Parathyroid adenoma (tissue), 2 donors: ENCODE measurements at regions not wholly inside any gene's neighbourhood (a gene's known extent, or its start where the extent isn't known, plus 50 kb on each side); places are given as distances from the start of the nearest gene placed in this dataset.

Source experiments
- H2AFZ ChIP-seq: fragments of 300-600 bp; sonication (generic); one replicate; pipeline ENCODE4 v1.7.0; 2017; ENCODE audit warnings: antibody characterized with exemption, mild to moderate bottlenecking
- H3K27ac ChIP-seq: fragments of 300-600 bp; sonication (generic); one replicate; pipeline ENCODE4 v1.7.0; 2017
- H3K27me3 ChIP-seq: fragments of 300-600 bp; sonication (generic); one replicate; pipeline ENCODE4 v1.7.0; 2017; ENCODE audit warnings: low read length; ENCODE audit not compliant: control insufficient read depth, insufficient read depth
- H3K36me3 ChIP-seq: fragments of 300-600 bp; sonication (generic); one replicate; pipeline ENCODE4 v1.7.0; 2017; ENCODE audit warnings: low read length; ENCODE audit not compliant: control insufficient read depth, insufficient read depth
- H3K4me1 ChIP-seq: fragments of 300-600 bp; sonication (generic); one replicate; pipeline ENCODE4 v1.7.0; 2017; ENCODE audit warnings: control low read depth
- H3K4me2 ChIP-seq: fragments of 300-600 bp; sonication (generic); one replicate; pipeline ENCODE4 v1.7.0; 2017; ENCODE audit warnings: low read length
- H3K4me3 ChIP-seq: fragments of 300-600 bp; sonication (generic); one replicate; pipeline ENCODE4 v1.7.0; 2017; ENCODE audit warnings: low read depth, low read length
- H3K79me2 ChIP-seq: fragments of 300-600 bp; sonication (generic); one replicate; pipeline ENCODE4 v1.7.0; 2017; ENCODE audit warnings: control low read depth
- H3K9ac ChIP-seq: fragments of 300-600 bp; sonication (generic); one replicate; pipeline ENCODE4 v1.7.0; 2017; ENCODE audit warnings: mild to moderate bottlenecking
- H3K9me3 ChIP-seq: fragments of 300-600 bp; sonication (generic); one replicate; pipeline ENCODE4 v1.7.0; 2017; ENCODE audit warnings: low read length; ENCODE audit not compliant: control insufficient read depth
- TF ChIP-seq, protein P1 (sequence below): fragments of 300-600 bp; sonication (generic); IDR thresholded peaks from one replicate; pipeline ENCODE4 v1.7.0; 2017; ENCODE audit warnings: antibody characterized with exemption, mild to moderate bottlenecking
- donor health status: primary hyperparathyroidism.

DNA sequence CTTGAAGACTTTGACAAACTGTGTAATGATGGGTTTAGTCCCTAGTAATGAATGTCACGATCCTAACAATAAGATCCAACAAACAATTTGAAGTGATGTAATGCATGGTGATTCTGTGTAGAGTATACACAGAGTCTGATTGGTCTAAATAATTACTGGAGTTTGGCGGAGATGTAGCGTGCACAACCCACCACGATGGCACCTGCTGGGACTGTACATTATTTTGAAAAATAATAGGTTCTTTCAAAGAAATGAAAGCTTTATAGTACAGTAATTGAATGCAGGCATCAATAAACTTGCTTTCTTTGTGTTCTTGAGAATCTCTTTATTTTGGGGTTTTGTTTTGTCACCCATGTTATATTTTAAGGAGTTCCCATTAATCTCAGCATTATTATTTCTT lies 902.2 kb upstream of the PCDH7 start:
- Histone ChIP-seq H3K4me1 (no peaks in the 10 kb centered on the region), H3K27me3 (no peaks in the 10 kb centered on the region), H3K9me3 (no peaks in the 10 kb centered on the region), H2AFZ (no peak overlapping the region), H3K36me3 (no peaks in the 10 kb centered on the region), H3K4me2 (no peak overlapping the region), H3K9ac (no peak overlapping the region), H3K4me3 (no peak overlapping the region), H3K27ac (no peak overlapping the region), H3K79me2 (no peaks in the 10 kb centered on the region)
- TF ChIP-seq, protein P1, sequence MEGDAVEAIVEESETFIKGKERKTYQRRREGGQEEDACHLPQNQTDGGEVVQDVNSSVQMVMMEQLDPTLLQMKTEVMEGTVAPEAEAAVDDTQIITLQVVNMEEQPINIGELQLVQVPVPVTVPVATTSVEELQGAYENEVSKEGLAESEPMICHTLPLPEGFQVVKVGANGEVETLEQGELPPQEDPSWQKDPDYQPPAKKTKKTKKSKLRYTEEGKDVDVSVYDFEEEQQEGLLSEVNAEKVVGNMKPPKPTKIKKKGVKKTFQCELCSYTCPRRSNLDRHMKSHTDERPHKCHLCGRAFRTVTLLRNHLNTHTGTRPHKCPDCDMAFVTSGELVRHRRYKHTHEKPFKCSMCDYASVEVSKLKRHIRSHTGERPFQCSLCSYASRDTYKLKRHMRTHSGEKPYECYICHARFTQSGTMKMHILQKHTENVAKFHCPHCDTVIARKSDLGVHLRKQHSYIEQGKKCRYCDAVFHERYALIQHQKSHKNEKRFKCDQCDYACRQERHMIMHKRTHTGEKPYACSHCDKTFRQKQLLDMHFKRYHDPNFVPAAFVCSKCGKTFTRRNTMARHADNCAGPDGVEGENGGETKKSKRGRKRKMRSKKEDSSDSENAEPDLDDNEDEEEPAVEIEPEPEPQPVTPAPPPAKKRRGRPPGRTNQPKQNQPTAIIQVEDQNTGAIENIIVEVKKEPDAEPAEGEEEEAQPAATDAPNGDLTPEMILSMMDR, result no peak

DNA sequence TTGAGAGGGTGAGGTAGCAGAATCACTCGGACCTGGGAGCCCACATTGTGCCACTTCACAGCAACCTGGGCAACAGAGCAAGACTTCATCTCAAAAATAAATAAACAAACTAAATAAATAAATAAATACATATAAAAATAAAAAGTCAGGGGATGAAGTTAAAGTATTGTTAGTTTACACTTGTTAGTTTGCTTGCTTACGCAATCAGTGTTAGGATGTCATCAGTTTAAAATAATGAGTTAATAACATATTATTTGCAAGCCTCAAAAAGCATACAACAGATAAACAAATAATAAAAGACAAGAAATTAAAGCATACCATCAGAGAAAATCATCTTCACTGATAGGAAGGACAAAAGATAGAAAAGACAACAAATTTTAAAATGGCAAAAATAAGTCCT lies 891.1 kb upstream of the PCDH7 start:
- Histone ChIP-seq H3K9ac (no peak overlapping the region), H2AFZ (no peak overlapping the region), H3K27me3 (no peaks in the 10 kb centered on the region), H3K4me3 (no peak overlapping the region), H3K4me2 (no peak overlapping the region), H3K4me1 (no peaks in the 10 kb centered on the region), H3K9me3 (no peaks in the 10 kb centered on the region), H3K36me3 (no peaks in the 10 kb centered on the region), H3K27ac (no peak overlapping the region), H3K79me2 (no peaks in the 10 kb centered on the region)
- TF ChIP-seq, protein P1, result no peak

DNA sequence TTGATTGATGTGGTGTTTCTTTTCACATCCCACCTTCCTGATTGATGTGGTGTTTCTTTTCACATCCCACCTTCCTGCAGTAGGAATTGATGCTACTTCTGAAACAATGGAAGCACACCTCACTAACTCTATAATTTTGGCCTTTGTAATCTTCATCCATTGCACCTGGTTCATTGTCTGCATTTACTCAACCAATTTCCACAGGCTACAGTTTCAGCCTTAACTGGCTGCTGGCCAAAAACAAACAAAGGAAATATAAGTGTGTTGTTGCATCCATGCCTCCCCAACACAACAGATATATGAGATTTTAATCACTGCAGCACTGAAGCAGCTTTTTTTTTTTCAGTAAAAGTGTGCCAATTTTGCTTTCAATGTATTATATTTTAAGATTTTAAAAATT lies 867.6 kb upstream of the PCDH7 start:
- H2AFZ ChIP-seq, result no peak overlapping the region
- H3K9ac ChIP-seq, result no peak overlapping the region
- no peak overlapping the region for H3K27ac ChIP-seq
- H3K79me2 ChIP-seq, result no peaks in the 10 kb centered on the region
- no peaks in the 10 kb centered on the region for H3K4me1 ChIP-seq
- no peak overlapping the region for H3K4me2 ChIP-seq
- no peak overlapping the region for H3K4me3 ChIP-seq
- no peaks in the 10 kb centered on the region for H3K27me3 ChIP-seq
- no peaks in the 10 kb centered on the region for H3K9me3 ChIP-seq
- H3K36me3 ChIP-seq, result no peaks in the 10 kb centered on the region
- TF ChIP-seq, protein P1, result no peak

DNA sequence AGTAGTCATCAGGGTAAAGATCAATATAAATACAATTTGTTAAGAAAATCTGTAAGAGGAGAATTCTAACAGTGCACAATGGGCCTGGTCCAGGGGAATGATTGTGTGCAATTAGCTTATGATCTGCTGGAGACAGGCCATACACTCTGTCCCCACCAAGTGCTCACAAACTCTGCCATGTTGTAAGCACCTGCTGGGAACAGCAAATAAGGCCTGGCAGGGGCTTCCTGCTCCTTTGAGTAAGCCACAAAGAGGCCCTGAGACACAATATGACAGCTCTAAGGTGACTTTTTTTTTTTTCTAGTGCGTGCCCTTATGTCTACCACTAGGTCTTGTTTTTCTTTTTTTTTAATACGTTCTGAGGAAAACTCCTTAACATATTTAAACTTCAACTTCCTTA lies 866.3 kb upstream of the PCDH7 start:
- Histone ChIP-seq H3K9me3 (no peaks in the 10 kb centered on the region), H3K4me1 (no peaks in the 10 kb centered on the region), H3K27me3 (no peaks in the 10 kb centered on the region), H2AFZ (no peak overlapping the region), H3K27ac (no peak overlapping the region), H3K4me3 (no peak overlapping the region), H3K9ac (no peak overlapping the region), H3K79me2 (no peaks in the 10 kb centered on the region), H3K36me3 (no peaks in the 10 kb centered on the region), H3K4me2 (no peak overlapping the region)
- TF ChIP-seq, protein P1, result no peak

DNA sequence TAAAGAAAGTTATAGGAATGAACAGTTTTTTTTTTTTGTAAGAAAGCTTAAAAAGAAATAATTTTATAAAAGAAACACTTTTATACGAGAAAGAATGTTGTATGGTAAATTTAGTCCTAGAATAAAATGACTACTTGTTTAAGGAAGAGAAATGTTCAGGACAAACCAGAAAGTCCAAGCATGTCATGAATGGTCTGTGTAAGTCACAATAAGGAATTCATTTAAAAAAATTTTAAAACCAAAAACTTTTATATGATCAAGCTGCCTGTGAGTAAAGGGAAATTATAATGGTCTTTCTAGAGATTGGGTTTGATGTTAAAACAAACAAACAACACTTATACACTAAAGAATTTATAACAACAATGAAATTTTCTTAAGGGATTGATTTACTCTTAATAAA lies 858.9 kb upstream of the PCDH7 start:
- Histone ChIP-seq H3K9ac (no peak overlapping the region), H3K36me3 (no peaks in the 10 kb centered on the region), H3K27me3 (no peaks in the 10 kb centered on the region), H3K4me2 (no peak overlapping the region), H3K9me3 (no peaks in the 10 kb centered on the region), H3K79me2 (no peaks in the 10 kb centered on the region), H3K4me3 (no peak overlapping the region), H3K4me1 (no peaks in the 10 kb centered on the region), H2AFZ (no peak overlapping the region), H3K27ac (no peak overlapping the region)
- TF ChIP-seq, protein P1, result no peak
